Endodermal cell (in vitro differentiated cells): ENCODE measurements at regions not wholly inside any gene's neighbourhood (a gene's known extent, or its start where the extent isn't known, plus 50 kb on each side); places are given as distances from the start of the nearest gene placed in this dataset.

ENCODE experiments used
- DNase-seq: peaks from one replicate; pipeline ENCODE4 v3.0.0-alpha.2; 2017
- H3K27ac ChIP-seq: 2 replicates; pipeline ENCODE4 v1.5.1; 2013; ENCODE audit warnings: mild to moderate bottlenecking, low read depth, low read length, moderate library complexity
- H3K27me3 ChIP-seq: 2 replicates; pipeline ENCODE4 v1.6.1; 2013; ENCODE audit warnings: mild to moderate bottlenecking, low read length, moderate library complexity; ENCODE audit not compliant: insufficient read depth, control insufficient read depth, poor library complexity, severe bottlenecking
- H3K36me3 ChIP-seq: 2 replicates; pipeline ENCODE4 v1.7.0; 2013; ENCODE audit warnings: mild to moderate bottlenecking, low read length, moderate library complexity; ENCODE audit not compliant: control insufficient read depth, insufficient read depth
- H3K4me1 ChIP-seq: one replicate; pipeline ENCODE4 v1.7.0; 2013; ENCODE audit warnings: low read length; ENCODE audit not compliant: control insufficient read depth, insufficient read depth
- H3K4me3 ChIP-seq: 2 replicates; pipeline ENCODE4 v1.5.1; 2013; ENCODE audit warnings: mild to moderate bottlenecking, low read length, moderate library complexity
- H3K9ac ChIP-seq: 2 replicates; pipeline ENCODE4 v1.6.1; 2013; ENCODE audit warnings: mild to moderate bottlenecking, low read length, moderate library complexity; ENCODE audit not compliant: poor library complexity, severe bottlenecking; ENCODE audit errors: extremely low read depth
- H3K9me3 ChIP-seq: 2 replicates; pipeline ENCODE4 v1.6.1; 2013; ENCODE audit warnings: mild to moderate bottlenecking, low read length, moderate library complexity; ENCODE audit not compliant: control insufficient read depth
- H3K27ac Mint-ChIP-seq: 2 replicates; pipeline ENCODE4 v1.8.0; 2020; ENCODE audit warnings: mixed read lengths
- H3K27me3 Mint-ChIP-seq: 2 replicates; pipeline ENCODE4 v1.8.0; 2021; ENCODE audit warnings: mild to moderate bottlenecking, mixed read lengths; ENCODE audit not compliant: insufficient read depth
- H3K36me3 Mint-ChIP-seq: 2 replicates; pipeline ENCODE4 v1.8.0; 2020; ENCODE audit warnings: low read depth, mixed read lengths
- H3K4me1 Mint-ChIP-seq: 2 replicates; pipeline ENCODE4 v1.8.0; 2020; ENCODE audit warnings: mixed read lengths
- H3K4me3 Mint-ChIP-seq: 2 replicates; pipeline ENCODE4 v1.8.0; 2020; ENCODE audit warnings: mild to moderate bottlenecking, moderate library complexity, mixed read lengths
- H3K9me3 Mint-ChIP-seq: 2 replicates; pipeline ENCODE4 v1.8.0; 2020; ENCODE audit warnings: mild to moderate bottlenecking, mixed read lengths
- CTCF ChIP-seq: fragments of 200-600 bp; sonication (generic); conservative IDR thresholded peaks from 2 replicates; pipeline ENCODE4 v1.5.0; 2021; ENCODE audit warnings: antibody characterized with exemption, mild to moderate bottlenecking
- WGBS, 2 experiments: methylation state at CpG; one replicate each; pipeline versions ENCODE4 v1.1.5 to v1.1.7; 2013; ENCODE audit warnings: missing lambda C conversion rate in 2 of 2, mixed read lengths in 1 of 2; ENCODE audit not compliant: insufficient coverage in 1 of 2, insufficient read length in 1 of 2; 5-methylcytosine and 5-hydroxymethylcytosine counted together

GRCh38 chr20:59453759-59454560 lies 150.4 kb upstream of the PHACTR3 start:
- H3K4me3 ChIP-seq, result no peak overlapping the region
- H3K4me1 ChIP-seq, result peaks cover 8% of the 10 kb centered on the region
- Mint-ChIP-seq H3K36me3 (no peaks in the 10 kb centered on the region), H3K4me3 (no peak overlapping the region), H3K9me3 (no peaks in the 10 kb centered on the region), H3K27ac (no peak overlapping the region), H3K4me1 (peaks cover 7% of the 10 kb centered on the region), H3K27me3 (peaks cover 13% of the 10 kb centered on the region)
- no peaks in the 10 kb centered on the region for H3K9me3 ChIP-seq
- H3K27me3 ChIP-seq, result no peaks in the 10 kb centered on the region
- no peaks in the 10 kb centered on the region for H3K36me3 ChIP-seq
- no peak for TF ChIP-seq CTCF
- H3K27ac ChIP-seq, result no peak overlapping the region
- no peak overlapping the region for H3K9ac ChIP-seq
- WGBS, 2 experiments, result 94 to 96% methylated on average over 12 to 15 of the region's 15 CpGs
- no peak for DNase-seq

- no peaks in the 10 kb centered on the region for H3K9me3 Mint-ChIP-seq
- WGBS, 2 experiments, result 40 to 65% methylated on average over 4 to 7 of the region's 8 CpGs
- H3K36me3 ChIP-seq, result no peaks in the 10 kb centered on the region
- H3K4me3 Mint-ChIP-seq, result no peak overlapping the region
- H3K27me3 Mint-ChIP-seq, result peaks cover 15% of the 10 kb centered on the region
- peaks cover 8% of the 10 kb centered on the region for H3K4me1 ChIP-seq
- H3K27me3 ChIP-seq, result no peaks in the 10 kb centered on the region
- no peaks in the 10 kb centered on the region for H3K36me3 Mint-ChIP-seq
- H3K4me1 Mint-ChIP-seq, result peaks cover 7% of the 10 kb centered on the region
- peak; percentile 85 for TF ChIP-seq CTCF
- no peaks in the 10 kb centered on the region for H3K9me3 ChIP-seq
- H3K4me3 ChIP-seq, result no peak overlapping the region
- H3K27ac ChIP-seq, result no peak overlapping the region
- DNase-seq, result peak; percentile 67
- H3K27ac Mint-ChIP-seq, result no peak overlapping the region
- H3K9ac ChIP-seq, result no peak overlapping the region
Observed at GRCh38 chr20:59455402-59456341, 148.7 kb upstream of the PHACTR3 start.

- 88% methylated on average over 10 to 26 of the region's 26 CpGs for WGBS, 2 experiments
- Mint-ChIP-seq H3K4me1 (peaks cover 7% of the 10 kb centered on the region), H3K9me3 (no peaks in the 10 kb centered on the region), H3K27ac (no peak overlapping the region), H3K4me3 (no peak overlapping the region), H3K27me3 (peaks cover 17% of the 10 kb centered on the region), H3K36me3 (no peaks in the 10 kb centered on the region)
- no peak for DNase-seq
- H3K4me3 ChIP-seq, result no peak overlapping the region
- peaks cover 8% of the 10 kb centered on the region for H3K4me1 ChIP-seq
- TF ChIP-seq CTCF, result no peak
- no peaks in the 10 kb centered on the region for H3K36me3 ChIP-seq
- H3K9ac ChIP-seq, result no peak overlapping the region
- no peaks in the 10 kb centered on the region for H3K27me3 ChIP-seq
- no peaks in the 10 kb centered on the region for H3K9me3 ChIP-seq
- no peak overlapping the region for H3K27ac ChIP-seq
Observed at GRCh38 chr20:59456342-59457279, 147.7 kb upstream of the PHACTR3 start.
